ENCODE measurements at regions not wholly inside any gene's neighbourhood (a gene's known extent, or its start where the extent isn't known, plus 50 kb on each side); places are given as distances from the start of the nearest gene placed in this dataset.

GRCh38 chr14:82562881-82563280 lies 1029.2 kb upstream of the SEL1L start:
- TF ChIP-seq, protein P1, sequence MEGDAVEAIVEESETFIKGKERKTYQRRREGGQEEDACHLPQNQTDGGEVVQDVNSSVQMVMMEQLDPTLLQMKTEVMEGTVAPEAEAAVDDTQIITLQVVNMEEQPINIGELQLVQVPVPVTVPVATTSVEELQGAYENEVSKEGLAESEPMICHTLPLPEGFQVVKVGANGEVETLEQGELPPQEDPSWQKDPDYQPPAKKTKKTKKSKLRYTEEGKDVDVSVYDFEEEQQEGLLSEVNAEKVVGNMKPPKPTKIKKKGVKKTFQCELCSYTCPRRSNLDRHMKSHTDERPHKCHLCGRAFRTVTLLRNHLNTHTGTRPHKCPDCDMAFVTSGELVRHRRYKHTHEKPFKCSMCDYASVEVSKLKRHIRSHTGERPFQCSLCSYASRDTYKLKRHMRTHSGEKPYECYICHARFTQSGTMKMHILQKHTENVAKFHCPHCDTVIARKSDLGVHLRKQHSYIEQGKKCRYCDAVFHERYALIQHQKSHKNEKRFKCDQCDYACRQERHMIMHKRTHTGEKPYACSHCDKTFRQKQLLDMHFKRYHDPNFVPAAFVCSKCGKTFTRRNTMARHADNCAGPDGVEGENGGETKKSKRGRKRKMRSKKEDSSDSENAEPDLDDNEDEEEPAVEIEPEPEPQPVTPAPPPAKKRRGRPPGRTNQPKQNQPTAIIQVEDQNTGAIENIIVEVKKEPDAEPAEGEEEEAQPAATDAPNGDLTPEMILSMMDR (IDR thresholded peaks at IDR 0.05): no peak
- H3K4me3 ChIP-seq: no peak overlapping the region
- H3K9ac ChIP-seq (ENCODE audit: low read depth in 2 of 2, low read length in 2 of 2): no peak overlapping the region
- intact Hi-C loops (cut with DNase I): no loop called here
- no peaks in the 10 kb centered on the region for H3K27me3 ChIP-seq
- no peak for DNase-seq
- H3K9me3 ChIP-seq: no peaks in the 10 kb centered on the region
- no peaks in the 10 kb centered on the region for H3K4me1 ChIP-seq
- H3K36me3 ChIP-seq: no peaks in the 10 kb centered on the region
- no peak overlapping the region for H3K27ac ChIP-seq

DNA sequence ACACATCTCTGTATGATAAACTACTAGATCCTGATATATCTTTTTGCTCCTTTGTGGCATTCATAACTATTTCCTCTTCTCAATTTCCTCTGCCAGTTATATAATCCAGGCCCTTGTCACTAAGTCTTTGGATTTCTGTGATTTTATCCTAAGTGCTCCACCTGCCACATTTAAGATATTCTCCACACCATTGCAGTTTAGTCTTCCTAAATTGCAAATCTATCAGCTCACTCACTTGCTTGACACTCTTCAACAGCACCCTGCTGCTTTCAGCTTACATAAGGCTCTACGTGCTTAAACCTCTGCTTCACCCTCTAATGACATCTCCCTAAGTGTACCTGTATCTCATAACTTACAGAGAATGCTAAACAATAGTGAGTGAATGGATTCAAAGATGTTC lies 1032.2 kb upstream of the SEL1L start:
- H3K4me1 ChIP-seq: no peaks in the 10 kb centered on the region
- no peaks in the 10 kb centered on the region for H3K9me3 ChIP-seq
- no peak overlapping the region for H3K4me3 ChIP-seq
- no peaks in the 10 kb centered on the region for H3K27me3 ChIP-seq
- H3K36me3 ChIP-seq: no peaks in the 10 kb centered on the region
- H3K27ac ChIP-seq: no peak overlapping the region
- TF ChIP-seq, protein P1 (IDR thresholded peaks at IDR 0.05): no peak
- intact Hi-C loops (cut with DNase I): no loop called here
- no peak for DNase-seq
- no peak overlapping the region for H3K9ac ChIP-seq (ENCODE audit: low read depth in 2 of 2, low read length in 2 of 2)

DNA sequence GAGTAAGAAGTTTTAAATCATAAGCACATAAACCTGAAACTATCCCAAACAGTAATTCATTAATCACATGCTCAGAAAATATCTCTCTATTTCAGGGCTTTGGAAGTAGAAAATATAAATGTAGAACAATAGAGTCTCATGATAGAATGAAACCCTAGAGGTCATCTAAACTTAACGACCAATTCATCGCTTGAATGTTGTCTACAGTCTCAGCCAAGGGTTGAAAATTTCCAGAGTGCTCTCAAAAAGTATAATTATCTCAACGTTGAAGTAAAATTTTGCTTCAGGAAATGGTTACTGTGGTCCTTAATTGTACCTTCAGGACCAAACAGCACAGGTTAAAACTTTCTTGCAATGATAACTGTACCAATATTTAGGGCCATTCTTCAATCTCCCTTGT lies 1053.6 kb upstream of the SEL1L start:
- intact Hi-C loops (cut with DNase I): no loop called here
- TF ChIP-seq, protein P1 (IDR thresholded peaks at IDR 0.05): no peak
- no peaks in the 10 kb centered on the region for H3K27me3 ChIP-seq
- H3K4me3 ChIP-seq: no peak overlapping the region
- H3K4me1 ChIP-seq: no peaks in the 10 kb centered on the region
- no peaks in the 10 kb centered on the region for H3K9me3 ChIP-seq
- no peaks in the 10 kb centered on the region for H3K36me3 ChIP-seq
- no peak for DNase-seq
- H3K9ac ChIP-seq (ENCODE audit: low read depth in 2 of 2, low read length in 2 of 2): no peak overlapping the region
- H3K27ac ChIP-seq: no peak overlapping the region

DNA sequence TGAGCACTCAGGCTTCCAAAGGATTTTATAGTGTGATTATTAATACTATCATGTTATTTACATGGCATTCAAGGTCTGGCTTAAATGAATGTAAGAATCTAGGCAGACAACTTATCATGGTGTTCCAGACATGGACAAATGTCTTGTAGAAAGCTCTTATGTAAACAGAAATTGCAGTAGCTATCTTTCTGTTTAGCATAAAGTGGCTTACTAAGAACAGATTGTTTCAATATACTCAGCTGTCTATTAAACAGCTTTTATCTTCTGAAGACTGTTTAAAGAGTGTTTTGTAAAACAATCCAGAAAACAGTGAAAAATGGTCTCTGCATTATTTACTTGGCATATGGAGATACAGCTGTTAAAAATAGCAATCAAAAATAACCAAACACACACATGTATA lies 1061.8 kb upstream of the SEL1L start:
- no peak overlapping the region for H3K27ac ChIP-seq
- TF ChIP-seq, protein P1 (IDR thresholded peaks at IDR 0.05): no peak
- no peak for DNase-seq
- H3K4me3 ChIP-seq: no peak overlapping the region
- no peak overlapping the region for H3K9ac ChIP-seq (ENCODE audit: low read depth in 2 of 2, low read length in 2 of 2)
- no peaks in the 10 kb centered on the region for H3K4me1 ChIP-seq
- no peaks in the 10 kb centered on the region for H3K36me3 ChIP-seq
- H3K27me3 ChIP-seq: no peaks in the 10 kb centered on the region
- intact Hi-C loops (cut with DNase I): no loop called here
- no peaks in the 10 kb centered on the region for H3K9me3 ChIP-seq

DNA sequence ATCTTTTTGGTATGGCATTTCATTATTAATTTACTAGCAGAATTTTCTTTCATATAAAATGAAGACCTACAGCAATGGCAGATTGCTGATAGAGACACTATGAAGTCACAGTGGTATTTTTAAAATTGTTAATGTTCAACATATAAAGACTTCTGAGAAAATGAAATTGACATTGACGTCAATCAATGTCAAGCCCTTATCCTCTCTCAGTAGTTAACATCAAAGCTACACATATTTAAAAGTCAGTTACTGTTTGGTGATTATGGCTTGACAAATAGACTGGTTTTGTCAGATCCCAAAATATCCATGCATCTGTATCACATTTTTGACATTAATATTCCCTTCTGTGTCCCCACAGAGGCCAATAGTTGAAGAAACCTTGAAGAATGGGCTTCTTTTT lies 1069.1 kb upstream of the SEL1L start:
- no peak overlapping the region for H3K9ac ChIP-seq (ENCODE audit: low read depth in 2 of 2, low read length in 2 of 2)
- no peaks in the 10 kb centered on the region for H3K4me1 ChIP-seq
- no peaks in the 10 kb centered on the region for H3K27me3 ChIP-seq
- intact Hi-C loops (cut with DNase I): no loop called here
- no peak for DNase-seq
- TF ChIP-seq, protein P1 (IDR thresholded peaks at IDR 0.05): no peak
- H3K27ac ChIP-seq: no peak overlapping the region
- H3K9me3 ChIP-seq: no peaks in the 10 kb centered on the region
- no peaks in the 10 kb centered on the region for H3K36me3 ChIP-seq
- H3K4me3 ChIP-seq: no peak overlapping the region

DNA sequence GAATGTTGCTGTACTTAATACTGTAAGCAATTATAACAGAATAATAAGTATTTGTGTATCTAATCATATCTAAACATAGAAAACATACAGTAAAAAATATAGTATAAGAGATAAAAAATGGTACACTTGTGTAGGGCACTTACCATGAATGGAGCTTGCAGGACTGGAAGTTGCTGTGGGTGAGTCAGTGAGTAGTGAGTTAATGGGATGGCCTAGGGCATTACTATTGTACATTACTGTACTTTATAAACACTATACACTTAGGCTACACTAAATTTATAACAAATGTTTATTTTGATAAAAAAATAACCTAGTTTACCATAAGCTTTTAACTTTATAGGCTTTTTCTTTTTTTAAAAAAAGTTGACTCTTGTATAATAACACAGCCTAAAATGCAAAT lies 1071.2 kb upstream of the SEL1L start:
- intact Hi-C loops (cut with DNase I): no loop called here
- TF ChIP-seq, protein P1 (IDR thresholded peaks at IDR 0.05): no peak

More for the DNA sequence above, 1071.2 kb upstream of the SEL1L start:
- no peaks in the 10 kb centered on the region for H3K9me3 ChIP-seq
- H3K27me3 ChIP-seq: no peaks in the 10 kb centered on the region
- no peak overlapping the region for H3K4me3 ChIP-seq
- H3K9ac ChIP-seq (ENCODE audit: low read depth in 2 of 2, low read length in 2 of 2): no peak overlapping the region
- no peaks in the 10 kb centered on the region for H3K36me3 ChIP-seq
- no peak for DNase-seq
- H3K4me1 ChIP-seq: no peaks in the 10 kb centered on the region
- H3K27ac ChIP-seq: no peak overlapping the region
